Activated T-helper 1 cell treated with Interleukin-2 at 50 U/mL for 16 hours (primary cell): ENCODE measurements at regions not wholly inside any gene's neighbourhood (a gene's known extent, or its start where the extent isn't known, plus 50 kb on each side); places are given as distances from the start of the nearest gene placed in this dataset.

Source experiments
- DNase-seq: peaks from one replicate; pipeline ENCODE4 v3.0.0-alpha.2; 2020; ENCODE audit warnings: low read depth

DNA sequence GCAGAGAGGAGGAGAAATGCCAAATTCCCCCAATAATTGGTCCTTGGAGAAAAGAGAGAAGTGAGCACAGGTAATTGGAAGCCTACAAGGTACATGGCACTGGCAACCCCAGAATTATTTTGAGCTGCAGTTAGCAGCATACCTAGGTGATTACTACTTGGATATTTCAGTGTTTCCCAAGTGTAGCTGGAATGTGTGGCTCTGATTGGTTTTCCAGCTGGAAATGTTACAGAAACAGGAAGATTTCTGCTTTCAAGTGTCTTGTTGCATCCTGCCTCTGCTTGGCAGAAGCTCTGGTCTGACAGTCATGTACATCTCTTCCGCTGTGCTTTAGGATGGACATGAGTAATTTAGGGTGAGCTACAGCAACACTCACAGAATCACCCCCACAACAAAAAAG, 262.1 kb downstream of the ENC1 start:
- no peak for DNase-seq

DNA sequence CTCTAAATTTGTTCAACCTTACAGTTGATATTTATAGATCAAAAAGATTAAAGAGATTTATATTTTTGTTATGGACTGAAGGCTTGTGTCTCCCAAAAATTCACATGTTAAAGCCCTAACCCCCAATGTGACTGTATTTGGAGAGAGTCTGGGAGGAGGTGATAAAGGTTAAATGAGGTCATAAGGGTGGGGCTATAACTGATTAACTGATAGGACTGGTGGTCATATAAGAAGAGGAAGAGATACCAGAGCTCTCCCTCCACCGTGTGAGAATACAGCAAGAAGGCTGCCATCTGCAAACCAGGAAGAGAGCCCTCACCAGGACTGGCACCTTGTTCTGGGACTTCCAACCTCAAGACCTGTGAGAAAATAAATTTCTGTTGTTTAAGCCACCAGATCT, 264.3 kb downstream of the ENC1 start:
- DNase-seq = no peak

DNA sequence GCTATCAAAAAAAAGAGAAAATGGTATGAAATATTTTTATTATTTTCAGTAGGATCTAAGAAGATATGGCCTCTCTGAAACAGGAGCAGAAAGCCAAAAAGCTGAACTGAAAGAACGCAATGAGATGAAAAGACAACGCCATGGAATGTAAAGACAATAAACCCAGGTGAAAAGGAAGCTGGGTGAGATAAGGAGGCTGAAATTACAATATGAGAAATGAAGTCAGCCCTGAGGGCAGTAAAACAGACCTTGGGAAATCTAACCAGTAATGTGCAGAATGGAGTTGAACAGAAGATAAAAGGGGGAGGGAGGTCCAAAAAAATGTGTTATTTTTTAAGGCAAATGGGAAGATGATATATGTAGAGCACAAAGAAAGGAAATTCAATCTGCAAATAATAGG, 265.3 kb downstream of the ENC1 start:
- DNase-seq = no peak

DNA sequence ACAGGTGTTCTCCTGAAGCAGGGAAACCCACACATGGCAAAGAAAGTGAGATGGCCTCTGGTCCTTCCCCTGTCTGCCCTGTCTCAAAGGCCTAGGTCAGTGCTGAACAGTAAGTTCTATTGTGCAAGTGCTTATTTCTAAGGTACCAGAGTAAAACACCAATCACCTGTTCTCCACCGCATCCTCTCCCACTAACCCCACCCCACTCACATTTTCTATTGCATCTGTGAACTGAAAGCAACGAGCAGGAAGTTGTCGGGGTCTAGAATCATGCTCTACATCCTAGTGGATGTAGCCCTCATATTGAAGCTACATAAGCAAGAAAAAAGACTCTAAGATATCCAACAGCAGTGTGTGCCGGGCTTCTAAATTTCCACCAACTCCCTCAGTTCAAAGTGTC, 265.9 kb downstream of the ENC1 start:
- no peak for DNase-seq

DNA sequence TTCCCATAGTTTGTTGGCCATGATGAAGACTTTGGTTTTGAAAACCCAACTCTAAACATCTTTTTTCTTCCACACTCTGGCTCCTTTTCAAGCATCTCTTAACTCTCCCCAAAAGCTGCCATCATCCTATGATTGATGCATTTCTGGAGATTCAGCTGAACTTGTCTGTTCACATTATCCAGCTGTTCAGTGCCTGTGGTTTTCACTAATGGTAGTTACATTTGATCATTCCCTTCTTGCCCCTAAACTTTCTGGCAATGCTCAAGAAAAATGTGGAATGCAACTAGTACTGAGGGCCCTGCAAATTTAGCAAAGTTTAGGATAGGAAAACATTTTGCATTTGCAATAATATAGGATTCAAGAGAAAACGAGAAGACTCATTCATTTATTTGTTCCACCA, 267.5 kb downstream of the ENC1 start:
- DNase-seq = no peak

DNA sequence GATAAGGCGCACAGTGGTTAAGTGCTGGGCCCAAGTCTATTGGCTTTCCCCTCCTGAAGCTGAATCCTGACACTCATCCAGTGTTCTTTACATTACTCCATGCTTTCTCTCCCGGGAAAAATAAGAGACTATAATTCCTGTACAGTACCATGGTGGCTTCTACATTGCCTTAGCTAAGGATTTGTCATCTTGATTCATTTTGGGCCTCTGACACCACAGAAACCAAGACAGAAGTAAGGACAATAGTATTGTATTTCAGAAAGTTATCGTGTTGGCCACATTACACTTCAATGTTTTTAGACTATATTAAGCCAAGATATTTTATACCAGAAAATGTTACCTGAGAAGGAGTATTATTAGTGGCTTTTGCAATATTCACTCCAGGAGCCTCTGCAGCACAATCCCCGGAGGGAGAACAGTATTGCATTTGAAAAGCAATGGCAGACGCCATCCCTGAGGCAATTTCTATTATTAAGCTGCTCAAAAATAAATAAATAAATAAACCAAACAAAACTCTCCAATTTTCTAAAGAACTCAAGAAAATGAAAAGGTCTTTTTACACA, 267.9 kb downstream of the ENC1 start:
- DNase-seq = no peak

DNA sequence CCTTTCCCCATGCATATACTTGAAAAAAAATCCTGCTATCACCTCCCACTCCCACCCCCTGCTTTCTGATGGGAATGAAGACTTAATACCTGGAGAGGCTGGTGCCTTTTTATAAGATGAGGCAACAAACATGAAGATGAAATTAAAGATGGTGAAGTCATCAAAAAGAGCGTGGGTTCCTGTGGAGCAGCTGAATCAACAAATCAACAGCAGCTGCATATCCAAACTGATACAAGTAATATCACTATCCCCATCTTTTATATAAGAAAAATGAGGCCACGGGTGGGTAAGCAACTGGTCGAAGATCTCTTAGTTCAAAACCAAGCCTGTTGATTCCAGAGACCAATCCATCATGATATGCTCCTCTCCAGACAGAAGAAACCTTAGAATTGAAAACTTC, 268.5 kb downstream of the ENC1 start:
- no peak for DNase-seq

DNA sequence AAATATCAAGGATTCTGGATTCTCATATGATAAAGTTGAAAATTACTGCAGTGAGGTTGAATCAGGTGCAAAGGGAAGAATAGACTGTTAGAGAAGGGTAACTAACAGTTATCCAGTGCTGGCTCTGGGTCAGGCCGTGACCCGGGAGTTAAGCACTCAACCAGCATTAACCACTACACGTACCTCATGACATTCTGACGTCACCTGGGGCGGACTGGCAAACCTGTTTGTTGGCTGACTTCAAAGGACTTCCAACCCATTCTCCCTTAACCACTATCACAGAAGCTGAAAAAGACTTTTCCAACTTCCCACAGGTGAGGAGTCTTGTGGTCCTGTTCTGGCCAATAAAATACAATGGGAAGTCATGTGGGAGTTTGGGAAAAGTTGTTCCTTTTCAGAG, 268.9 kb downstream of the ENC1 start:
- DNase-seq = no peak

DNA sequence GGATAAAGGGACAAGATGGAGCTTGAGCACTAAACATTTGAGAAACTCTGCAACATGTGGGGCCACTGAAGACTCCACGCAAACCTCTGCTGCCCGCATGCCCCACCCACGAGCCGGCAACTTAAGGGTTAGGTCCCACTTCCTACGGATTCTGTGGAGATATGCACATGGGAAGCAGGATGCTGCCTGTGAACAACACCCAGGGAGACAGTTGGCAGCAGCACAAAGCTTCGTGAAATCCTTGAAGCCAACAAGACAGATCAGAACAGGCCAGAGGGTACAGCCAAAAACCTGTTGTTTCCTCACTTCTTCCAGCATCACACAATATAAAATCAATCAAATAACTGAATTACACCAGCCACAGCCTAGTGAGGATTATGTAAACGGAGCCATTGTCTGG, 270.4 kb downstream of the ENC1 start:
- no peak for DNase-seq

DNA sequence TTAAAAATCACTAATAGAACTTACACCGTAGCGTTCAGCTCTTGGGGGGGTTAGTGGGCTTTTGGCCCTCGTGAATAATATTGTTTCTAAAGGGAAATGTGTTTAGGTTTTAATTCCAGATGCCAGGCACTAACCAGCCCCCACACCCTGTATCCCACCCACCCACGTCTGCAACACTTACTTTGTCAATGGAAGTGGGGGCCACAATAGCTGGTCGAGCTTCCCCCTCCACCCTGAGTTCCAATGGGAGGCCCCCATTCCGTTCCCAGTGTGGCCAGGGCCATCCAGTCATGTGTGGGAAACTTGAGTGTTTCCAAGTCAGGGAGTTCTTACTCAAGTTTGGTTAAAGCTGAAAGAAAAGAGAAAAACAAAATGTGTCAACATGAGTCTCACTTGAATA, 271.4 kb downstream of the ENC1 start:
- no peak for DNase-seq

DNA sequence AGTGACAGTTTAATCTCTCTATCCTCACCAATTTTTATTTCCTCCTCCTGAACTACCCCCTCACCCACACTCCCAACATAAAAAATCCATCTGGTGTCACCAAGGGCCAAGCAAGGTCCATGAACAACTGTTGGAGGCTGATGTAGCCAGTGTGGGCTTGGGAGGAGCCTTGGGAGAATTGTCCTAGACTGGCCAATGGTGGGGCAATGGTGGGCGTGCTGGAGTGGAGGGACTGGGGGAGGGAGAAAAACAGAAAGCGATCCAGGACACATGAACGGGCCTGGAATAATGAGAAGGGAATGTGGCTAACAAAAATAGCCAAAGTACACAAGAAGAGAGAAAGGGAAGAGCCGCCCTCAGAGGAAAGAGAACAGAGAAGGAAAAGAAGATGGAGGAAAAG, 272.6 kb downstream of the ENC1 start:
- DNase-seq = no peak

DNA sequence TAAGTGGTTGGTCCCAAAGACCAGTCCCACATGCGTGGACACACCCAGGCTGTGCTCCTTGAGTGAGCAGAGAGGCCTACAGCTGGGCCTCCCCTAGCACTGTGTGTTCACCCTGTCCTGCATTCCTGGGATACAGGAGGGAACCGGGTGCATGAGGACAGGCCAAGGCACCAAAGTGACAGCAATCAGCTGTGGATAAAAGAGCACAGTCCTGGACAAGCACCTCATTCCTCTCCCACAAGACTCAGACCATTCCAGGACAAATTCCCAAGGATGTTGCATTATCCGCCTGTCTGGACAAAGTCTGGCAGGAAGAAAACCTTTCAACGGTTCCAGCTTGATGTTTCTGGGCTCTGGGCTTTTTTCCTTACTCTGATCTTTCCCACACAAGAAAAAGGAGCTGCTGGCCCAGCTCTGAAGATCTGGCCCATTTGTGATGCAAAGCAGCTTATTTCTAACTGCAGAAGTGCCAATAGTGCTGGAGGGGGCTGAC, 273.2 kb downstream of the ENC1 start:
- DNase-seq = no peak

DNA sequence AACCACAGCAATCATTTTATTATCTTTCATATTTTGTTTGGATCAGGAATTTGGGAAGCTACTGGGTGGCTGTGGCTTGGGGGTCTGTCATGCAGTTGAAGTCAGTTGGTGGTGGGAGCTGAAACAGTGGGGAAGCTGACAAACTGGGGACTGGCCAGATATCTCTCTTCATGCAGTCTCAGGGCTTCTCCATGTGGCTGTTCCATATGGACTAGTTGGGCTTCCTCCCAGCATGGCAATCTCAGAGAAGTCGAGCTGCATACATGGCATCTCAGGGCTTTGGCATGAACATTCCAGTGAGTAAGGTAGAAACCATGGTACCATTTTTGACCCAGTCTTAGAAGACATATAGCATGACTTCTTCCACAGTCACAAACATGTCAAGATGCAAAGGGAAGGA, 274.8 kb downstream of the ENC1 start:
- no peak for DNase-seq

DNA sequence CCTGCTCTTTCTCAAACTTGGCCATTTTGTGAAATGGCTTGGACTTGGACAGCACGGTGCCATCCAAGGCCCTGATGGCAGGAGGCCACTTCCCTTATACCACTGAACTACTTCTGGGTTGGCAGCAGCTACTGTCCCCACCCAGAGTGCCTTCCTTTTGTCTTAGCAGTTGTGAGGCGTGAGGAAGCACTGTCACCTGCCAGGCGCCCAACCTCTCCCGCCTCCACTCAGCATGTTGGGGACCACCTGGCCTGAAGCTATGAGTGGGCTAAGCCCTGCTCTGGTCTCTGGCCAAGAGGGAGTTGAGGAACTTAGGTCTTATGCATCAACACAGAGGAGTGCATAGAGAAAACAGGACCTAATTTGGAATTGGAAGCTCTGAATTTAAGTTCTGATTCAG, 276.0 kb downstream of the ENC1 start:
- no peak for DNase-seq

DNA sequence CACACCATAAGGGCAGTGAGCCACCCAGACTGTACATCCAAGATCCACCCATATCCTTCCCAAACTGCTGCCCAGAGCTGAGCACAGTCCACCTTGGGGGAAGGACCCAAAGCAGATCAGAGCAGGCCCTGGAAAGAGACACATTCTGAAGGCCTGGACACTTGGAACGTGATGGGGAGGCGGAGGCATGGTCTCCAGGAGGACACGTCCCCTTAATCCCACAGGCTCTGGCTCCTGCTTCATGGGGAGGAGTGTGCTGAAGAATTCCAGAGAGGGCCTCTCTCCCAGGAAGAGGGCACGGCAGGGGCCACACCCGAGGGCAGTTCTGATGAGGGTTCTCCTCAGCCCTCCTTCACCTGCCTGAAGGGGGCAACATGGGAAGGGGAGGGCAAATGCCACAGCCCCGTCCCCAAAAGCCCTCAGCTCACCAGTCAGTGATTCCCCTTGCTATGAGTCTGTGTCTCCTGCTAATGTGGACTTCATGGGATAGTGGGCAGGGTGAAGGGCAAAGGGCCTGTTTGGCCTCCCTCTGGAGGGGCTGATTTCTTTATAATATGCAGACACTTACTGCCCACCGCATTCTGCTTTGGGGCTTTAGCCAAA, 276.8 kb downstream of the ENC1 start:
- no peak for DNase-seq

DNA sequence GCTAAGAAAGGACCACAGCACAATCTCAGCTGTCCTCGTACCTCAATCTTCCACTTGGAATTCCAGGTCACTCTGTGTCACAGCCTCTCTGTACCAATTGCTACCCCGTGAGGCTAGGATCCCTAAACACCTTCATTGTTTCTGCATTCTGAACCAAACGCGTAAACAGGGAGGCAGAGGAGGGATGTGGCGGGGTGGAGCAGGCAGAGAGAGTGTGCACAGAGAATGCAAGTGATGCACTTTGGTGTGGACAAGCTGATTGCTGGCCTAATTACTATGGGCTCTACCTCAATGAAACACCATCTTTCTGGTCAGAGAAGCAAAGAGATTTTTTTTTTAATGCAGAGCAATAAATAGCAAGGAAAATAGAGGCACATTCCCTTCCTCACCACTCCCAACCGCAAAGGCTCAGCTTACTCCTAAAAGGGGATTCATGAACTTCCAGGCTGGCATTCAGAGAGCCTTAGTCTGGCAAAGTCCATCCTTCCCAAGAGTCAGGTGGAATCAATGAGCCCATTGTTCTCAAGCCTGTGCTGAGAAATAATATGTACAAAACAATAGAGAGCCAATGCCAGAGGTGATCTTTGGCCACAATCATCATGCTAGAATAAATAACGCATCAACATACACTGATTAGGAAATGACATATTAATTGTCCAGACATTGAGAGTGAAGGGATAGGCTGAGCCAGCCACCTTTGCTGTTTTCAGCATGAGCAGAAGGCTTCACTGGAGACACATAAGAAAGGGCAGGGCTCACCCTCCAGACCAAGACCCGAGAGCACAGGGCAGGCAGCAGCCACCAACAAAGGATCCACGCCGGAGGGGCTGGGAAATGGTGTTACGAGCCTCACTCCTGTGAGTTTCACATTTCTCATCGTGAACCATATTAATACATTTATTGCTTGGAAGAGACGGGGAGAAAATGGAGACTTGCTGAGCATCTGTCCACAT, 278.8 kb downstream of the ENC1 start:
- DNase-seq = no peak

DNA sequence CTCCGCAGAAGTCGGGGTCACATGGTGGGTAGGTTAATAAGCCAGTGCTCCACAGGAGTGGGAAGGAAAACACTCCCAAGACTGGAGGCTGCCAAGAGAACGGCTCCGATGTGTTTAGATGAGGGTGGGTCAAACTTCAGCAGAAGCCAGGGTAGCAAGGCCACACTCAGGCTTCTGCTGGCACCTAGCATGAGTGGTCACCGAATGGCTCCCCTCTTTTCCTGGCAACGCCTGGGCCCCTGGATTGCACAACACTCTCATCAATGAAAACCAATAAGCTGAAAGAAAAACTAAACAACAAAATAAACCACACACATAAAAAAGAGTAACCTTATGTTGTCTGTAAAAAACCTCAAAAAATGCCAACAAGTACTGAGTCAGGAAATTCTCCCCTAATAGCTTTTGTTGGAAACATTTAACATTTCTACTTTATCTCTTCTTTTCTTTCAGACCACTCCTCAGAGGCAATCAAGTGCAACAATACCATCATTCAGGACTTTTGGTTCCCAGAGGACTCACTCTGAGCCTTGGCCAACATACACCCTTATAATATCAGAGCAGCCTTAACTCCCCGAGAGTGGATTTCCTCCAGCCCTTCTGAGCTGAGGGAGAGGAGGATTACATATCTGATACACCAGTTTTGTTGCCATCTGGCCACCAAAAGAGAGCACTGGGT, 279.9 kb downstream of the ENC1 start:
- DNase-seq = no peak

DNA sequence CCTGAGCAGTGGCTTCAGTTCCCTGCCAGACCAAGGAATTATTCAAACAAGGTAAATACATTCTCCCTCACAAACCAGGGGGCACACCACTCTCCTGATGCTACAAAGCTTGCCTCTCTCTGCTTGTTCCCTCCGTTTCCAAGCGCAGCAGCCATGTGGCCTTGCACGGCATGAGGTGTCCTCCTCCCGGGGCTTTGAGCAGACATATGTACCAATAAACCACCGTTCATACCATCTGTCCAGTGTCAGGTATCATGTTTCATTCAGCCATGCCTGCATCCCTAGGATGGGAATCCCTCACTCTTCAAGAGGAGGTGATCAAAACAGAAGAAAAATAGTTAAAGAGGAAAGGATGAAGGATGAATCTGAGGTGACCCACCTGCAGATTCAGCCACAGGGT, 282.7 kb downstream of the ENC1 start:
- DNase-seq = no peak

DNA sequence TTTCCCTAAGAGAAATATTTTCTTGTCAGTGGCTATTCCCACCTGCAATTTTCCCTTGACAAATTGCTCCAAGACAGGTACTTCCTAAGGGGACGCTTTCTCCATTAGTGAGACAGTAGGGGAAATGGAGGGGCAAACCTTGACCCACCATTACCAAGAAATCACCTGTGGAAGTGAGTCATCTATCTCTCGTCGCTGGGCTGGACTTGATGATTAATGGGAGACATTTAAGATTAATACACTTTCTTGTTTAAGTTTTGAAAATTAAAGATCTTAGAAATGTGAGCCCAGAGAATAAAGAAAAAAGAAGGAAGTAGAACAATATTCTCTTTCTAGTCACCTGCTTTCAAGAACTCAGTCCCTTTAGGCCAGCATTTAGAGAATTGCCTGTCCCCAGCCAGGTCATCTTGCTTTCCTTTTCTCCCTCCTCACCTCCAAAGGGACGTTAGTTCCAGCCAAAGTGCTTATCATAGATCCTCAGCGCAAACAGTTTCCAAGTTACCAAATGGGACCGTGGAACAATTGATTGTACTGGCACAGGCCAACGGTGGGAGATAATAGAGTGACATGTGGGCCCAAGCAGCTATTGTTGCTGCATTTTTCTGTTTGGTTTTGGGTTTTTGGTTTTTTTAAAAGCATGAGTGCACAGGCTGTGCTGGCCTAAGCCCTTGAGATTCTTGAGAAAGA, 284.4 kb downstream of the ENC1 start:
- DNase-seq = no peak

DNA sequence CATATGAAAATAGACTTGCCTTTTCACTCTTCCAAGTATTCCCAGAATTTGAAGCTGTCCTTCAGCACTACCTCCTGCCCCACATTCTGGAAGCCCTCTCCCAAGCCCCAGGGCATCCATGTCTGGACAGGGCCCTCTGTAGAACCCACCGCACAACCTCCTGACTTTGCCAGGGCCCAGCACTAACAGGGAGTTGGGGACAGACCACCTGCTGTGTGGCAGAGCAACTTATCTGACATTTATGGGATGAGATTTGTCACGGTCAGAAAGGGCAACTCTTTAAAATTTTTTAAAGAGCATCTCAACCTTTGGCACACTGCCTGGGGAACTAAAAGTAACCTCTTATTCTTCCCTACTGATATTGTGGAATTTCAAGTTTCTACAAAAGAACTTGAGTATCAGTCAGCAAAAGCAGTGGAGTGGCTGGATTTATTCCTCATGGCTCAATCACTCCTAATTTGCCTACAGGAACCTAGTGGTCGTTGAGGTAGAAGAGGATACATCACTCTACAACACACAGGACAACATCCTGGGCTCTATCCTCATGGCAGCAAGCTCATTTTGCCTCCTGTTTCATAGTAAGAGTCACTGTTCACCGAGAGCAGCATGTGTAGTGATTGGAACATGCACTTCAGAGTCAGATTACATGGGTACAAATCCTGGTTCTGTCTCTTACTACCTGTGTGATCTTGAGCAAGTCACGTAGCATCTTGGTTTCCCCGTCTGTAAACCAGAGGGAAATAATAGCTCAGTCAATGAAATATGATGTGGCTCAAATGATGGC, 285.3 kb downstream of the ENC1 start:
- DNase-seq = no peak

DNA sequence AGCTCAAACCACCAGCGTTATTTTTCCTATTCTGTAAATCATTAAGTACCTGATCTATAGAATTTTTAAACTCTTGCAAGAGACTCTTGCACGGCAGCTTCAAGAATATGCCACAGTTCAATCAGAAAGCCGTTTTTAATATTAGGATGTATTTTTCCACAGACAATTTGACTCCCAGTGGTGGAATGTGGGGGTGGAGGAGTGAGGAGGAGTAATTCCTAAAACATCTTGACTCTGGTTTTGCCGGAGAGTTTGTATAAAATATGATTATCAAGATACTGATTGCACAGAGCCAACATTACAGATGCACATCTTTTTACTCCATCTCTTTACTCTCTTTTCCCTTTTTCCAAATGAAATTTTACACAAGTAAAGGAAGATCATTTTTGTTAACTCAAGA, 288.3 kb downstream of the ENC1 start:
- DNase-seq = no peak
